Endothelial cell of umbilical vein (primary cell): ENCODE measurements at regions not wholly inside any gene's neighbourhood (a gene's known extent, or its start where the extent isn't known, plus 50 kb on each side); places are given as distances from the start of the nearest gene placed in this dataset.

Experiments used
- BruUV-seq: library from RNA; stranded (reverse); fragments of 400-500 nt; replicated peaks from 2 replicates; lab custom pipeline; 2021; lab: Mats Ljungman, UMichigan
- CTCF ChIA-PET: fragments of 300-600, 350-600 bp; sonication (Branson Sonifier 250); formaldehyde crosslinking; loops from one replicate; lab custom pipeline; 2021; ENCODE audit warnings: antibody characterized with exemption, inconsistent platforms; lab: Charles Lee
- POLR2A ChIA-PET: fragments of 300-600, 350-600 bp; sonication (Branson Sonifier 250); formaldehyde crosslinking; loops from one replicate; lab custom pipeline; 2021; ENCODE audit warnings: antibody characterized with exemption, inconsistent platforms; lab: Charles Lee
- DNase-seq: peaks from one replicate; pipeline ENCODE4 v3.0.0-alpha.2; 2011; ENCODE audit warnings: low read depth, low spot score
- FAIRE-seq: peaks from 2 replicates; lab custom pipeline; 2011; peaks lifted over from hg19 to GRCh38; lab: Jason Lieb, UNC
- H2AFZ ChIP-seq: 2 replicates; pipeline ENCODE4 v1.6.0; 2012; ENCODE audit warnings: low read depth, low read length, control low read depth, inconsistent platforms
- H3K27ac ChIP-seq: 2 replicates; pipeline ENCODE4 v1.5.1; 2011; ENCODE audit warnings: low read depth, mild to moderate bottlenecking, control low read depth, low read length, moderate library complexity; ENCODE audit not compliant: insufficient read depth
- H3K27me3 ChIP-seq, 2 experiments: 2 replicates each; pipeline versions ENCODE4 v1.6.0 to v1.6.1; 2011; ENCODE audit warnings: low read length in 2 of 2, mixed read lengths in 1 of 2; ENCODE audit not compliant: control insufficient read depth in 2 of 2, insufficient read depth in 2 of 2
- H3K36me3 ChIP-seq, 2 experiments: 2 replicates in 1 of 2; 3 replicates in 1 of 2; pipeline ENCODE4 v1.5.1; 2011; ENCODE audit warnings: low read length in 2 of 2, mild to moderate bottlenecking in 1 of 2, moderate library complexity in 1 of 2; ENCODE audit not compliant: control insufficient read depth in 2 of 2, insufficient read depth in 2 of 2; ENCODE audit errors: extremely low read depth in 1 of 2
- H3K4me1 ChIP-seq: 3 replicates; pipeline ENCODE4 v1.5.1; 2011; ENCODE audit warnings: mild to moderate bottlenecking, low read length; ENCODE audit not compliant: control insufficient read depth, insufficient read depth; ENCODE audit errors: extremely low read depth
- H3K4me2 ChIP-seq: 2 replicates; pipeline ENCODE4 v1.6.1; 2011; ENCODE audit warnings: low read length, control low read depth, mixed read lengths; ENCODE audit not compliant: insufficient read depth
- H3K4me3 ChIP-seq, 3 experiments: fragments of 200-600 bp in 1 of 3; sonication (generic), shearing (Covaris generic) in 1 of 3; replicated peaks in 1 of 3; 2 replicates each; pipeline ENCODE4 v1.5.1; 2011 to 2016; ENCODE audit warnings: control low read depth in 3 of 3, low read length in 3 of 3, mild to moderate bottlenecking in 2 of 3, inconsistent platforms in 1 of 3, low read depth in 1 of 3, moderate library complexity in 1 of 3; ENCODE audit not compliant: insufficient read depth in 1 of 3
- H3K79me2 ChIP-seq: 2 replicates; pipeline ENCODE4 v1.6.0; 2012; ENCODE audit warnings: low read length, inconsistent platforms; ENCODE audit not compliant: control insufficient read depth, insufficient read depth
- H3K9ac ChIP-seq: replicated peaks from 2 replicates; pipeline ENCODE3; 2011; ENCODE audit warnings: low read length, control low read depth; ENCODE audit not compliant: insufficient read depth; ENCODE audit errors: extremely low read depth
- H3K9me1 ChIP-seq: replicated peaks from 3 replicates; pipeline ENCODE4 v1.6.0; 2011; ENCODE audit warnings: mild to moderate bottlenecking, low read length; ENCODE audit not compliant: control insufficient read depth, insufficient read depth; ENCODE audit errors: extremely low read depth
- H3K9me3 ChIP-seq: replicated peaks from 2 replicates; pipeline ENCODE4 v1.5.1; 2012; ENCODE audit warnings: low read length, inconsistent platforms; ENCODE audit not compliant: control insufficient read depth, insufficient read depth
- H4K20me1 ChIP-seq: replicated peaks from 2 replicates; pipeline ENCODE3; 2011; ENCODE audit warnings: mild to moderate bottlenecking, low read length; ENCODE audit not compliant: control insufficient read depth, insufficient read depth; ENCODE audit errors: extremely low read depth
- EZH2 ChIP-seq: IDR thresholded peaks from 2 replicates; pipeline ENCODE4 v1.6.1; 2012; ENCODE audit warnings: borderline replicate concordance, low read depth, mild to moderate bottlenecking, moderate library complexity, low read length, inconsistent platforms; ENCODE audit not compliant: severe bottlenecking
- FOS ChIP-seq: IDR thresholded peaks from 2 replicates; pipeline ENCODE4 v1.6.1; 2011; ENCODE audit warnings: mild to moderate bottlenecking, low read length, moderate library complexity, borderline replicate concordance; ENCODE audit not compliant: insufficient read depth
- GATA2 ChIP-seq: IDR thresholded peaks from 2 replicates; pipeline ENCODE4 v1.7.0; 2011; ENCODE audit warnings: low read depth, mild to moderate bottlenecking, moderate library complexity, mixed read lengths, low read length; ENCODE audit not compliant: insufficient read length, insufficient read depth
- JUN ChIP-seq: IDR thresholded peaks from 2 replicates; pipeline ENCODE4 v1.6.1; 2011; ENCODE audit warnings: borderline replicate concordance, low read depth; ENCODE audit not compliant: insufficient read length, insufficient read depth
- MYC ChIP-seq: IDR thresholded peaks from one replicate; pipeline ENCODE4 v1.6.1; 2011; ENCODE audit warnings: mild to moderate bottlenecking, low read depth, low read length
- POLR2A ChIP-seq: IDR thresholded peaks from 2 replicates; pipeline ENCODE4 v1.6.1; 2012; ENCODE audit warnings: low read depth, mild to moderate bottlenecking, control low read depth, low read length
- POLR2AphosphoS5 ChIP-seq: IDR thresholded peaks from 2 replicates; pipeline ENCODE4 v1.6.1; 2012; ENCODE audit warnings: low read depth, mild to moderate bottlenecking, control low read depth, low read length, moderate library complexity; ENCODE audit not compliant: insufficient read depth
- dilution Hi-C: fragments of 300-500 bp; cut with MboI; formaldehyde crosslinking; loops from one replicate; pipeline ENCODE4 v1.15.0; 2019; ENCODE audit warnings: low sequenced_read_pairs; ENCODE audit not compliant: extremely low pct_ligation_motif_present
- intact Hi-C: fragments of 100-400 bp; cut with micrococcal nuclease; formaldehyde crosslinking; loops from one replicate; pipeline ENCODE4 v1.10.0; 2022
- TF ChIP-seq, protein P1 (sequence below): IDR thresholded peaks from 2 replicates; pipeline ENCODE4 v1.6.1; 2011; ENCODE audit not compliant: insufficient read depth, insufficient read length

DNA sequence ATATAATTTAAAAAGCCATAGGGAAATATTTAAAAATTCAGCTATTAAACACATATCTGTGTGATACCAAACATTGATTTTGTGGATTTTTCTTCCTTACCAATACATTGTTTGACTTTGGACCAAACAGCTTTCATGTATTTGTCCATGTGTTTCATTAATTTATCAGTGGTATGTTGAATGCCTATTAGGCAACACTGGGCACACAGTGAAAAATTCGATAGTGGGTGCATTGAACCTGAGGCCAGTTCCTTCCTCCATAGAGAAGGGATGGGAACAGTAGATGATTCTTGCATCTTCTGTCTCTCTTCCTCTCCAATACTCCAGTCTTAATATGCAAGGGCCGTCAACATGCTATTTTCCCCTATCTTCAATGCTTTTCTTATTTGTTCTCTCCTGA lies 110.2 kb upstream of the NR3C1 start:
- no peaks in the 10 kb centered on the region for H3K27me3 ChIP-seq
- no TSS peak for BruUV-seq
- no peaks in the 10 kb centered on the region for H3K9me3 ChIP-seq
- intact Hi-C loops (no loop called here), dilution Hi-C loops (no loop called here)
- POLR2A ChIA-PET, result no interaction called here
- H4K20me1 ChIP-seq, result no peaks in the 10 kb centered on the region
- DNase-seq (no peak), FAIRE-seq (no peak)
- H3K27ac ChIP-seq, result no peak overlapping the region
- H3K4me2 ChIP-seq, result no peak overlapping the region
- no peaks in the 10 kb centered on the region for H3K9me1 ChIP-seq
- no peaks in the 10 kb centered on the region for H3K79me2 ChIP-seq
- no peak overlapping the region for H3K9ac ChIP-seq
- H2AFZ ChIP-seq, result no peak overlapping the region
- CTCF ChIA-PET, result interaction anchor here (1.4 kb wide), 1 partner anchor 10 kb away, joined by 3 read pairs; no protein-coding TSS in a partner anchor
- H3K4me1 ChIP-seq, result no peaks in the 10 kb centered on the region
- H3K4me3 ChIP-seq, result no peak overlapping the region
- TF ChIP-seq JUN, result no peak
- TF ChIP-seq MYC, result no peak
- TF ChIP-seq, protein P1, sequence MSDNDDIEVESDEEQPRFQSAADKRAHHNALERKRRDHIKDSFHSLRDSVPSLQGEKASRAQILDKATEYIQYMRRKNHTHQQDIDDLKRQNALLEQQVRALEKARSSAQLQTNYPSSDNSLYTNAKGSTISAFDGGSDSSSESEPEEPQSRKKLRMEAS, result no peak
- no peak for TF ChIP-seq EZH2
- no peak for TF ChIP-seq POLR2A
- no peak for TF ChIP-seq GATA2
- H3K36me3 ChIP-seq, result no peaks in the 10 kb centered on the region

DNA sequence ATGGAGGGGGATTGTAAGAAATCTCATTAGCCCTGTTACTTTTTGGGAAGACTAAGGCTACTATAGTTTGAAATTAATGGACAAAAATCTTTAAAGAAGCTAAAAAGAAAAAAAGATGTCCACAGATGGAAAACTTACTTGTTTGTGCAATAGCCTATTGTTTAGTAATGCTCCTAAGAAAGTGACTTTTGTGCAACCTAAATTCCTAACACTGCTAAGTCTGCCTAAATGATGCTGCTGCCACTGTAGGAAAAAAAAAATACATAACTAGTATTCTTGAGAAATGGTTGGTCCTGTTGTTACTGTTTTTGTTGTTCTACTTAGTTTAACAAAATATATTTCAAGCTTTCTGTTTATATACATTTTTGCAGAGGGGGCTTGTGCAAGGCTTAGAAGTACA lies 108.2 kb upstream of the NR3C1 start:
- Histone ChIP-seq H4K20me1 (no peaks in the 10 kb centered on the region), H3K9ac (no peak overlapping the region), H3K9me3 (no peaks in the 10 kb centered on the region), H3K4me2 (no peak overlapping the region), H3K36me3 (no peaks in the 10 kb centered on the region), H3K9me1 (no peaks in the 10 kb centered on the region), H3K27me3 (no peaks in the 10 kb centered on the region), H3K4me1 (no peaks in the 10 kb centered on the region), H3K27ac (no peak overlapping the region), H3K79me2 (no peaks in the 10 kb centered on the region), H2AFZ (no peak overlapping the region), H3K4me3 (no peak overlapping the region)
- BruUV-seq, result no TSS peak
- intact Hi-C loops (no loop called here), dilution Hi-C loops (no loop called here)
- DNase-seq (no peak), FAIRE-seq (no peak)
- TF ChIP-seq EZH2 (no peak), POLR2A (no peak), FOS (no peak), POLR2AphosphoS5 (no peak)
- POLR2A ChIA-PET, result no interaction called here
- CTCF ChIA-PET, result interaction anchor here (1.0 to 1.5 kb wide), 5 partner anchors 9 to 87 kb away, joined by 3 to 4 read pairs (median 3); no protein-coding TSS in a partner anchor
